ENCODE measurements at regions not wholly inside any gene's neighbourhood (a gene's known extent, or its start where the extent isn't known, plus 50 kb on each side); places are given as distances from the start of the nearest gene placed in this dataset.
"Not testable (repeated sequence)": the region's sequence is repeated elsewhere in the genome, so short reads cannot be mapped to it uniquely, and the experiment has no call there.

- H3K4me3 Mint-ChIP-seq, result no peak overlapping the region
- H3K27ac Mint-ChIP-seq, result no peak overlapping the region
- peaks cover 12% of the 10 kb centered on the region for H3K27me3 Mint-ChIP-seq
- H3K36me3 Mint-ChIP-seq (ENCODE audit: low read depth), result no peaks in the 10 kb centered on the region
- H3K4me1 Mint-ChIP-seq (ENCODE audit: low read depth), result no peaks in the 10 kb centered on the region
- H3K9me3 Mint-ChIP-seq, result peaks cover 7% of the 10 kb centered on the region
These were observed 119.7 kb upstream of the SPATA31C2 start for GRCh38 chr9:88258024-88258423.

- Mint-ChIP-seq H3K27ac (no peak overlapping the region), H3K9me3 (peaks cover 21% of the 10 kb centered on the region), H3K4me3 (no peak overlapping the region), H3K4me1 (ENCODE audit: low read depth) (no peaks in the 10 kb centered on the region), H3K27me3 (peaks cover 12% of the 10 kb centered on the region), H3K36me3 (ENCODE audit: low read depth) (peaks cover 1% of the 10 kb centered on the region)
These were observed 117.9 kb upstream of the SPATA31C2 start for GRCh38 chr9:88256216-88256615.

- H3K27ac Mint-ChIP-seq; H3K36me3 Mint-ChIP-seq (ENCODE audit: low read depth); H3K4me3 Mint-ChIP-seq; H3K4me1 Mint-ChIP-seq (ENCODE audit: low read depth): not testable (repeated sequence)
- peaks cover 25% of the 10 kb centered on the region for H3K9me3 Mint-ChIP-seq
- H3K27me3 Mint-ChIP-seq, result peaks cover 12% of the 10 kb centered on the region
These were observed 117.5 kb upstream of the SPATA31C2 start for GRCh38 chr9:88255806-88256205.

- Mint-ChIP-seq H3K27ac (no peak overlapping the region), H3K9me3 (peaks cover 34% of the 10 kb centered on the region), H3K4me1 (ENCODE audit: low read depth) (no peaks in the 10 kb centered on the region), H3K27me3 (peaks cover 23% of the 10 kb centered on the region), H3K36me3 (ENCODE audit: low read depth) (peaks cover 9% of the 10 kb centered on the region), H3K4me3 (no peak overlapping the region)
These were observed 113.6 kb upstream of the SPATA31C2 start for GRCh38 chr9:88251903-88252302.

- H3K9me3 Mint-ChIP-seq, result no peaks in the 10 kb centered on the region
- H3K27ac Mint-ChIP-seq, result no peak overlapping the region
- H3K4me1 Mint-ChIP-seq (ENCODE audit: low read depth), result peaks cover 3% of the 10 kb centered on the region
- H3K36me3 Mint-ChIP-seq (ENCODE audit: low read depth), result no peaks in the 10 kb centered on the region
- no peak overlapping the region for H3K4me3 Mint-ChIP-seq
- peaks cover 40% of the 10 kb centered on the region for H3K27me3 Mint-ChIP-seq
These were observed 105.5 kb upstream of the SPATA31C2 start for GRCh38 chr9:88243736-88244135.

- Mint-ChIP-seq H3K4me3 (no peak overlapping the region), H3K4me1 (ENCODE audit: low read depth) (peaks cover 9% of the 10 kb centered on the region), H3K36me3 (ENCODE audit: low read depth) (no peaks in the 10 kb centered on the region), H3K9me3 (no peaks in the 10 kb centered on the region), H3K27me3 (peaks cover 38% of the 10 kb centered on the region), H3K27ac (no peak overlapping the region)
These were observed 104.6 kb upstream of the SPATA31C2 start for GRCh38 chr9:88242879-88243278.

GRCh38 chr9:88237991-88238571 is 99.8 kb upstream of the SPATA31C2 start:
- no peaks in the 10 kb centered on the region for H3K9me3 Mint-ChIP-seq
- H3K27ac Mint-ChIP-seq, result no peak overlapping the region
- no peak overlapping the region for H3K4me3 Mint-ChIP-seq
- H3K27me3 Mint-ChIP-seq, result peaks cover 38% of the 10 kb centered on the region
- H3K36me3 Mint-ChIP-seq (ENCODE audit: low read depth), result no peaks in the 10 kb centered on the region
- peaks cover 14% of the 10 kb centered on the region for H3K4me1 Mint-ChIP-seq (ENCODE audit: low read depth)

GRCh38 chr9:88237479-88237961 is 99.2 kb upstream of the SPATA31C2 start:
- Mint-ChIP-seq H3K36me3 (ENCODE audit: low read depth) (no peaks in the 10 kb centered on the region), H3K4me3 (no peak overlapping the region), H3K9me3 (peaks cover 1% of the 10 kb centered on the region), H3K27ac (no peak overlapping the region), H3K4me1 (ENCODE audit: low read depth) (peaks cover 14% of the 10 kb centered on the region), H3K27me3 (peaks cover 34% of the 10 kb centered on the region)

GRCh38 chr9:88236511-88237478 is 98.5 kb upstream of the SPATA31C2 start:
- Mint-ChIP-seq H3K27ac (no peak overlapping the region), H3K4me3 (no peak overlapping the region), H3K4me1 (ENCODE audit: low read depth) (peaks cover 14% of the 10 kb centered on the region), H3K36me3 (ENCODE audit: low read depth) (no peaks in the 10 kb centered on the region), H3K27me3 (peaks cover 37% of the 10 kb centered on the region), H3K9me3 (peaks cover 9% of the 10 kb centered on the region)

- H3K36me3 Mint-ChIP-seq (ENCODE audit: low read depth), result no peaks in the 10 kb centered on the region
- H3K4me1 Mint-ChIP-seq (ENCODE audit: low read depth), result peaks cover 14% of the 10 kb centered on the region
- H3K4me3 Mint-ChIP-seq, result no peak overlapping the region
- no peak overlapping the region for H3K27ac Mint-ChIP-seq
- H3K9me3 Mint-ChIP-seq, result peaks cover 14% of the 10 kb centered on the region
- H3K27me3 Mint-ChIP-seq, result peaks cover 40% of the 10 kb centered on the region
These were observed 97.3 kb upstream of the SPATA31C2 start for GRCh38 chr9:88235615-88236014.

GRCh38 chr9:88234114-88234513 is 95.8 kb upstream of the SPATA31C2 start:
- Mint-ChIP-seq H3K9me3 (peaks cover 14% of the 10 kb centered on the region), H3K4me3 (no peak overlapping the region), H3K36me3 (ENCODE audit: low read depth) (no peaks in the 10 kb centered on the region), H3K27me3 (peaks cover 38% of the 10 kb centered on the region), H3K27ac (no peak overlapping the region), H3K4me1 (ENCODE audit: low read depth) (peaks cover 12% of the 10 kb centered on the region)

GRCh38 chr9:88233091-88233490 is 94.8 kb upstream of the SPATA31C2 start:
- peaks cover 14% of the 10 kb centered on the region for H3K9me3 Mint-ChIP-seq

GRCh38 chr9:88230612-88231011 is 92.3 kb upstream of the SPATA31C2 start:
- Mint-ChIP-seq H3K27me3 (peaks cover 34% of the 10 kb centered on the region), H3K4me3 (no peak overlapping the region), H3K27ac (no peak overlapping the region), H3K4me1 (ENCODE audit: low read depth) (no peaks in the 10 kb centered on the region), H3K9me3 (peaks cover 14% of the 10 kb centered on the region), H3K36me3 (ENCODE audit: low read depth) (no peaks in the 10 kb centered on the region)

More at GRCh38 chr9:88233091-88233490, 94.8 kb upstream of the SPATA31C2 start:
- Mint-ChIP-seq H3K4me3 (no peak overlapping the region), H3K27ac (no peak overlapping the region), H3K36me3 (ENCODE audit: low read depth) (no peaks in the 10 kb centered on the region), H3K4me1 (ENCODE audit: low read depth) (peaks cover 6% of the 10 kb centered on the region), H3K27me3 (peaks cover 38% of the 10 kb centered on the region)

GRCh38 chr9:88229434-88229833 is 91.2 kb upstream of the SPATA31C2 start:
- H3K4me3 Mint-ChIP-seq, result no peak overlapping the region
- H3K27me3 Mint-ChIP-seq, result peaks cover 30% of the 10 kb centered on the region
- H3K36me3 Mint-ChIP-seq (ENCODE audit: low read depth), result no peaks in the 10 kb centered on the region
- peaks cover 14% of the 10 kb centered on the region for H3K9me3 Mint-ChIP-seq
- no peak overlapping the region for H3K27ac Mint-ChIP-seq
- H3K4me1 Mint-ChIP-seq (ENCODE audit: low read depth), result no peaks in the 10 kb centered on the region

- no peaks in the 10 kb centered on the region for H3K9me3 Mint-ChIP-seq
- no peaks in the 10 kb centered on the region for H3K36me3 Mint-ChIP-seq (ENCODE audit: low read depth)
- H3K4me3 Mint-ChIP-seq, result no peak overlapping the region
- H3K4me1 Mint-ChIP-seq (ENCODE audit: low read depth), result no peaks in the 10 kb centered on the region
- H3K27ac Mint-ChIP-seq, result no peak overlapping the region
- H3K27me3 Mint-ChIP-seq, result peaks cover 12% of the 10 kb centered on the region
These were observed 86.7 kb upstream of the SPATA31C2 start for GRCh38 chr9:88224938-88225337.
